ENCODE measurements at regions not wholly inside any gene's neighbourhood (a gene's known extent, or its start where the extent isn't known, plus 50 kb on each side); places are given as distances from the start of the nearest gene placed in this dataset.
A peak's percentile ranks its signal among the peaks of the same experiment; 100 is the strongest.

DNA sequence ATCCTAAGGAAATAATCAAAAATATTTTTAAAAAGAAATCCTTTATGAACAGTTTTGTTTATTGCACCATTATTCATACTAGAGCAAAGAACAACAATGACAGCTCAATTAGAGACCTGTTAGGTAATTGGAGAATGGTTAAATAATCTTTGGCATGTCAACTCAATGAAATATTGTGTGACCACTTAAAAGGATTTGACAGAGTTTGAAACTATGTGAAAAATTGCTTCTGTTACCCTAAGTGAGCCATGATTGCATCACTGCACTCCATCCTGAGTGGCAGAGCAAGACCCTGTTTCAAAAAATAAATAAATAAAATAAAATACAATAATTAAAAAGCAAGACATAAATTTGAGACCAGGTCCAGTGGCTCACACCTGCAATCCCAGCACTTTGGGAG lies 66.1 kb upstream of the ATP8B1 start:
- no peak overlapping the region for H3K4me3 ChIP-seq (ENCODE audit: low read length)
- TF ChIP-seq, protein P1, sequence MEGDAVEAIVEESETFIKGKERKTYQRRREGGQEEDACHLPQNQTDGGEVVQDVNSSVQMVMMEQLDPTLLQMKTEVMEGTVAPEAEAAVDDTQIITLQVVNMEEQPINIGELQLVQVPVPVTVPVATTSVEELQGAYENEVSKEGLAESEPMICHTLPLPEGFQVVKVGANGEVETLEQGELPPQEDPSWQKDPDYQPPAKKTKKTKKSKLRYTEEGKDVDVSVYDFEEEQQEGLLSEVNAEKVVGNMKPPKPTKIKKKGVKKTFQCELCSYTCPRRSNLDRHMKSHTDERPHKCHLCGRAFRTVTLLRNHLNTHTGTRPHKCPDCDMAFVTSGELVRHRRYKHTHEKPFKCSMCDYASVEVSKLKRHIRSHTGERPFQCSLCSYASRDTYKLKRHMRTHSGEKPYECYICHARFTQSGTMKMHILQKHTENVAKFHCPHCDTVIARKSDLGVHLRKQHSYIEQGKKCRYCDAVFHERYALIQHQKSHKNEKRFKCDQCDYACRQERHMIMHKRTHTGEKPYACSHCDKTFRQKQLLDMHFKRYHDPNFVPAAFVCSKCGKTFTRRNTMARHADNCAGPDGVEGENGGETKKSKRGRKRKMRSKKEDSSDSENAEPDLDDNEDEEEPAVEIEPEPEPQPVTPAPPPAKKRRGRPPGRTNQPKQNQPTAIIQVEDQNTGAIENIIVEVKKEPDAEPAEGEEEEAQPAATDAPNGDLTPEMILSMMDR (IDR thresholded peaks at IDR 0.05; ENCODE audit: insufficient read depth, low read depth, low read length, missing control alignments), result no peak
- DNase-seq (ENCODE audit: low read depth), result no peak

DNA sequence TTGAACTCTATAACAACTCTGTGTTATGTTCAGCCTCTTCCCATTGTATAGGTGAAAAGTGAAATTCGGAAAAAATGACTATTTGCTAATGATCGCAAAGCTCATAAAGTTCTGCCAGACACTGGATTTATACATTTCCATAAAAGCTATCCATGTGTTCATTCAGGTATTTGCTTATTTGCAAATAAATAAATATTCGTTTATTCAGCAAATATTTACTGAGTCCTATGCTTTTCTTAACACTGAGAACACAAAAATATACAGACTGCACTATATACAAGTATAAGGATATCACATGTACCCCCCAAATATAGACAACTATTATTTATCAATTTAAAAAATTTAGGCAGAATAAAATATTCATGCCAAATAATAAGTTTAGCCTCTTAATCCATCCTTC lies 63.2 kb upstream of the ATP8B1 start:
- TF ChIP-seq, protein P1 (IDR thresholded peaks at IDR 0.05; ENCODE audit: insufficient read depth, low read depth, low read length, missing control alignments), result no peak
- H3K4me3 ChIP-seq (ENCODE audit: low read length), result no peak overlapping the region
- DNase-seq (ENCODE audit: low read depth), result no peak

DNA sequence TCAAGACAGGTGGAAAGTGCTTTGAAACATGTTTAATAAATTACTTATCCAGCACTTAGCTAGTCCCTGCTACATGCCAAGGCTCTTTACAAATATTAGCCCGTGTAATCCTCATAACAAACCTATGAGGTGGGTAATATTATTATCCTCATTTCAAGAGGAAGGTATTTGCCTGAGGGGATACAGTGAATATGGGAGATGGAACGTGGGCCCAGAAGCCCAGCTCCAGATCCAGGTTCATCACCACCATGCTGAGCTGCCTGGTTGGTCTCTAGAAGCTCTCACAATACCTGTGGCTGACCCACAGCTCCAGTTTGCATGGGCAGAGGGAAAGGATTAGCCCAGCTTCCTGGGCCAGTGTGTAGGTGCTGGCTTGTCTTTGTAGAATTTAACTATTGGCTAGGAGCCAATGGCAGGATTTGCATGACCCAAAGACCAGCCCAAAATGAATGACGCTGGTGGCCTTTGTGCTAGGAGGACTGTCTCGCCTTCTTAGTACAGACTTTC lies 61.6 kb upstream of the ATP8B1 start:
- peak; percentile 77 for DNase-seq (ENCODE audit: low read depth)
- TF ChIP-seq, protein P1 (IDR thresholded peaks at IDR 0.05; ENCODE audit: insufficient read depth, low read depth, low read length, missing control alignments), result no peak
- H3K4me3 ChIP-seq (ENCODE audit: low read length), result no peak overlapping the region

DNA sequence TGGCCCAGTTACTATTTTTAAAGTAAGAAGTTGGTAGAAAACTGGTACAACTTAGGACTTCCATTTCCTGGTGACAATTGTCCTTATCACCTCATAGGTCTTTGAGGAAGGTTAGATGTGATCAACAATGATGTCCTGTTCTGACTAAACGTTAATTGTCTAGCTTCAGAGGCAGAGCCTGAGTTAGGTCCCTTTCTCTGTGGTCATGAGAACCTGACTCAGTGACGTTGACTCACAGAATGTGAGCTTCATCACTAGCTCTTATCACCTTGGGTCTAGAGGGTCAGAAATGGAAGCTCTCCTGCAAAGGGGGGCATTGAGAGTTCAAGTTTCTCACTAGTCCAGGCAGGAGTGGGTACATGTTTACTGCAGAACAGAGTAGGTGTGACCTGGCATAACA lies 60.6 kb upstream of the ATP8B1 start:
- TF ChIP-seq, protein P1 (IDR thresholded peaks at IDR 0.05; ENCODE audit: insufficient read depth, low read depth, low read length, missing control alignments), result no peak
- H3K4me3 ChIP-seq (ENCODE audit: low read length), result no peak overlapping the region
- DNase-seq (ENCODE audit: low read depth), result peak; percentile 51

DNA sequence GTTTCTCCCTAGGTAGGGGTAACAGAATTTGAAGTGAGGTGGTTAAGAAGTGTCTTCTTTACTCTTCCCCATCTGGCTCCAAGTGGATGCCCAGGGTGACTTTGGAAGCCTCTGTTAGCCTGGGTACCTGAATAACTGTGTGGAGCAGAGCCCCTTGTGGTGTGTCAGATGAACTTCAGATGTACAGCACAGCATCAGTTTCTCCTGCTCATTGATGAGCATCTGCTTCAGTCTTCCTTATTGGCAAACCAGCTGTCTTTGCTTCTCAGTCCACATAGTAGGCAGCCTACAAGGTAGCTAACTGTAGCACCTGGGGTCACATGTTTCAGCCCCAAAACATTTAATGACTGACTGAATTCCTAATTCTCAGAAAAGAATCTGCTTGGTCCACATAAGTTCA lies 56.2 kb upstream of the ATP8B1 start:
- TF ChIP-seq, protein P1 (IDR thresholded peaks at IDR 0.05; ENCODE audit: insufficient read depth, low read depth, low read length, missing control alignments), result peak; percentile 72
- DNase-seq (ENCODE audit: low read depth), result peak; percentile 64
- no peak overlapping the region for H3K4me3 ChIP-seq (ENCODE audit: low read length)

DNA sequence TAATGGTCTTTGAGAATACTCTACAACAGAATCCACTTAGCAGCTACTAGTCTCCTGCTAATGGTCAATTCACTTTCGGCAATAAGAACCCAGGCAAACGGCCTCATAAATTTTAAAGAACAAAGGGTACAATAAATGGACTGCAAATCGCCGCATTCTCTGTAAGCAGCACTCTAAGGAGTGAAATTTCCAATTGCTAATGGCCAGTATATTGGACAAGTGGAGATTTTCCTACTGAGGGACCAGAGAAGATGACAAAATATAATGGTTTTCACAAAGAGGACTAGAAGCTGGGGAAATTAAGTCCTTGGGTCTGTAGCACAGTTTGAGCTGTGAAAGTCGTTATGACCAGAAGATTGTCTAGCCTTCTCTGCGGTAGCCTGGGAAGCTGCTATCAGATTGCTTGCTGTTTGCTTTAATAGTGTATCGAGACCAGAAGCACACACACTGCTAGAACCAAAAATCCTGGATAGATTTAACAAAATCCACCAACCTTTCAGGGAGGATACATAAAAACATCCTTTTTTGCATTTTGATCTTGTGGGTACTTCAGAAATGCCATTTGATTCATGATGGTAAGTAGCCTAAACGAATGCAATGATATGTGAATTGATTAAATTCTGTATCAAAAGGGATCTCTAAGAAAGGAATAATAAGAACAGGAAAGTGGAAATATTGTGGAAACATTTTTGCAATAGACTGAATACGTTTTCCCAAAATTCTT lies 53.6 kb upstream of the ATP8B1 start:
- no peak overlapping the region for H3K4me3 ChIP-seq (ENCODE audit: low read length)
- no peak for DNase-seq (ENCODE audit: low read depth)
- TF ChIP-seq, protein P1 (IDR thresholded peaks at IDR 0.05; ENCODE audit: insufficient read depth, low read depth, low read length, missing control alignments), result no peak

DNA sequence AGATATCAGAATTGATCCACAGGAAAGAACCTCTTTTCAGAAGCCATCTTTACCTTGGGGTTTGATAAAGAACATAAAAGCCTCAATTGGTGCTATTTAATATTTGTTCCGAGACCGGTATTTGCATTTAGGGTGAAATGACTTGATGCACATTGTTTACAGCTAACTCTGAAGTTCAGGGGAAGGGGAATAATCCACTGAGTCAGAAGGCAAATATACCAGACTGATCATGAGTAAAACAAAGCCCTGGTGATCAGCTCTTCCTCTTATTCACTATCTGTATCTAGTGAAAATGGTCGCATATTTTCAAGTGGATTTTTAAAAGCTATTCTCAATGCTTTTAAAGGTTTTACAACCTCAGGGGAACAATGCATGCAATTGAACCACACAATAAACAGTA lies 53.0 kb upstream of the ATP8B1 start:
- no peak for DNase-seq (ENCODE audit: low read depth)
- TF ChIP-seq, protein P1 (IDR thresholded peaks at IDR 0.05; ENCODE audit: insufficient read depth, low read depth, low read length, missing control alignments), result no peak
- no peak overlapping the region for H3K4me3 ChIP-seq (ENCODE audit: low read length)
